ENCODE measurements at regions not wholly inside any gene's neighbourhood (a gene's known extent, or its start where the extent isn't known, plus 50 kb on each side); places are given as distances from the start of the nearest gene placed in this dataset.

DNA sequence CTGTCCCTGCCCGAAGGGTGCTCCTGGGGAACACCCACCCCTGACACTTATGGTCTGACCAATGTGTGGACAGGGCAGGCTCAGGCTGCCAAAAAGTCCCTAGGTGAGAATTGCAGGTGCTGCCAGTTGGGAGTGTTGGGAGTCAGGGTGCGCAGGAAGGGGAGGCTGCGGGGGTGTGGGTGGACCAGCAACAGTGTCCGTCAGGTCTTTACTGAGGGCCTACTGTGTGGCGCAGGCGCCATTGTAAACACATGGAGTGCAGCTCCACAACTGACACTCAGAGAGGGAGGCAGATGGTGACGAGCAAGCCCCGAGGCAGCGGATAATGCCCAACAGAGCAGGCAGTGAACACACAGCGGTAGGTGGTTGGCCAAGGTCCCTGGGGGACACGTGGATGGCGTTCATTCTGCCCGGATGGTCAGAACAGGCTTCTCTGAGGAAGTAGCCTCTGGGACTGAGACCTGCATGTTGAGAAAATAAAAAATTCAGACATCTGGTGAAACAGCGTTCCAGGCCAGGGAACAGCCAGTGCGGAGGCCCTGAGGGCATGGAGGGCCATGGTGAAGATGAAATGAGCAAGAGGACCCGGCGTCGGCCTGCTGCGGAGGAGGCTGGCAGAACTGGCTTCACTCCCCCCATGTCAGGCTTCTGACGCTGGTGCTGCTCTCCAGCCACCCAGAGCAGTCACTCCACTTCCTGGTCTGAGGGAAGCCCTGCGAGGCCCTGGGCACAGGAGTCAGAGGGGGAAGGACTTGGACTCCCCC lies 136.2 kb upstream of the ZBTB40 start:
- peak; percentile 14 for DNase-seq (ENCODE audit: low spot score)

DNA sequence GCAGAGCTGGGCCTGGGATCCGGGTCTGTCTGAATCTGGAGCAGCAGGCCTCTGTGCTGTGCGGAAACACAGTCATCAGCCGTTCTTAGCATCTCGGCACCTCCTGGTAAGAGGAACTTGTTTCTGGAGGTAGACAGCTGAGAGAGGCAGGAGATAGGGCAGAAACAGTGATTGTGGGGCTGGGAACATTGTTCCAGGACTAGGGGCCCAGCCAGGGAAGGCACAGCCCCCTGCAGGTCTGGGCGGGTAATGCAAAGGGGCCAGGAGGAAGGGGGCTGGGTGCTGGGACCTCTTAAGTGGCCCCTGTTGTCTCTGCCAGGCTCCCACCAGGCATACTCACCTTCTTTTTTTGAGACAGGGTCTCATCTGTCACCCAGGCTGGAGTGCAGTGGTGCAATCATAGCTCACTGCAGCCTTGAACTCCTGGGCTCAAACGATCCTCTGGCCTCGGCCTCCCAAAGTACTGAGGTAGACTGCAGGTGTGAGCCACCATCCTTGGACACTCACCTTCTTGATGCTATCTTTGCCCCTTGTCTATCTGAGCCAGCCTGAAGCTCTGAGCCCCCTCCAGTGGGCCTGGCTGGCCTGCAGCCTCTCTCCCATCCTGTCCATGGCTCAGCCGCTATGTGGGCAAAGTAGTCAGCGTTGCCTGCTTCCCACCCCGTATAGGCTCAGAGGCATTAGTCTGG lies 134.3 kb upstream of the ZBTB40 start:
- peak; percentile 12 for DNase-seq (ENCODE audit: low spot score)

GRCh38 chr1:22317920-22318243 lies 133.8 kb upstream of the ZBTB40 start:
- DNase-seq (ENCODE audit: low spot score): no peak

DNA sequence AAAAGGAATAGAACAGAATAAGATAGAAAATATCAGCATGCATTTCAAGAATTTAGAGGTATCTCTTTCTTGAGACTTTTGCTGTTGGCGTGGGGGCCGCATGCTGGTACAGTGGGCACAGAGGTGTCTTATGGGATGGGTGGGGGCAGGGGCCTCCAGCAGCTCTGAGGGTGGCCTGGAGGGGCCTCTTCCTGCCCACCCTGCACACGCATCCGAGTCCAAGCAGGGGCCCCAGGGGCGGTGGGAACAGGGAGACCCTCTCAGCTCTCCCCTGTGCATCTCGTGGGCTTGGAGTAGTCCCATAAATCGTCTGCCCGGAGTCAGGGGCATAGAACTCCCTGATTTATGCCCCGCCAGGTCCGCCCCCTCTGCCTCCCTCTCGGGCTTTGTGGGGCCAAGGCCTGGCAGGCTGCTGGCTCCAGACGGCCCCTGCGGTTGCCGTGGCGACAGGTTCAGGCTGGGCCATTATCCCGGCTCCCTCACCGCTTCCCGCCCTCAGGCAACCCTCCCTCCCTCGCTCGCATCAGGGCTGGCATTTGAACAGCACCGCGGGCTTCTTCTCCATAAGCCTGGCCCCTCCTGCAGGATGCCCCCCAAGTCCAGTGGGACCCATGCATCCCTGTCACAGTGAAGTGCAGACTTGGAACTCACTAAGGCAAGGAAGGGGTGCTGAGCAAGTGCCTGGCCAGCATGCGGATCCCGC lies 133.2 kb upstream of the ZBTB40 start:
- DNase-seq (ENCODE audit: low spot score): peak; percentile 68

- DNase-seq (ENCODE audit: low spot score): no peak
Measured at GRCh38 chr1:22319608-22320007, 132.0 kb upstream of the ZBTB40 start.

DNA sequence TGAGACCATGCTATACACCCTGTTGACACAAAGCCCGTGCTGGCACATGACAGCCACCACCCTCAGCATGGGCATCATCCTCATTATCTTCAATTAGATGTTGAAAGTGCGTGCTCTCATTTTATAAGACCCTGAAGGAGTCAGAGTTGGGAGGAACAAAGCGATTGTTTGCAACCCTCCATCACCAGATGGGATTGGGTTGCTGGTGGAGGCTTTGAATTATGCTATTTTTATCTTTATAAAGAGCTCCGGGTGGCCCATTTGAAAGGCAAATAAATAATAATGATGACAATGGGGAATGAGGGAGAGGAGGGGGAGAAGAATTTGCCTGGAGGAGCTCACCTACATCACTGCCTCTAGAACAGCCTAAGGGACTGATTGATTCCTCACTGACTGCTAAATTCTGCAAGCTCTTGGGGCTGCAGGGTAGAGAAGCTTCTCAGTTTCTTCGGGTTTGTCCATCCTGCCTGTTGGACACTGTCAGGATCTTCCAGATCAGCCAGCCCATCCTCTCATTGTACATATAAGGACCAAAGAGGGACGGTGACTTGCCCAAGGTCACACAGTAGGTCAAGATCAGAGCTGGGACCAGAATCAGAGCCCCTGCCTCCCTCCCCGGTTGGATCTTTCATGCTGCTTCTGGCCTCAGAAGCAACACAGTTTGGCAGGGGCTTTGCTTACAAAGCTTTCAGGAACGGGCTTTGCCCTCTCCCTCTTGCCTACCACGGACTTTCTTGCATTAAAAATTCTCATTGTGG lies 130.9 kb upstream of the ZBTB40 start:
- no peak for DNase-seq (ENCODE audit: low spot score)

DNA sequence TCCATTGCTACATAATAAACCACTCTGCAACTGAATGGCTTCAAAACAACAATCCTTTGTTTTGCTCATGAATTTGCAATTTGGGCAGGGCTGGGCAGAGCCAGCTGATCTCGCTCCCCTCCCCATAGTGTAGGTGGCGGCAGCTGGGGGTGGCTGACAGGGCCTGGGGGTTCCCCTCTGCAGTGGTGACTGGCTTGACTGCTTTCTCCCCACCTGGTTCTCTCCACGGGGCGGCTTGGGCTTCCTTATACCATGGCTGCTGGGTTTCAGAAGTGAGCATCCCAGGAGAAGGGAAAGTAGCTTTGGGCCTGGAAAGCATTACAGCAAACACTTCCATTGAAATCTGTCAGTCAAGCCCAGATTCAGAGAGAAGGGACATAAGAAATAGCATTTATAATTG lies 129.7 kb upstream of the ZBTB40 start:
- no peak for DNase-seq (ENCODE audit: low spot score)

- DNase-seq (ENCODE audit: low spot score): no peak
Measured at GRCh38 chr1:22323141-22323845, 128.4 kb upstream of the ZBTB40 start.

DNA sequence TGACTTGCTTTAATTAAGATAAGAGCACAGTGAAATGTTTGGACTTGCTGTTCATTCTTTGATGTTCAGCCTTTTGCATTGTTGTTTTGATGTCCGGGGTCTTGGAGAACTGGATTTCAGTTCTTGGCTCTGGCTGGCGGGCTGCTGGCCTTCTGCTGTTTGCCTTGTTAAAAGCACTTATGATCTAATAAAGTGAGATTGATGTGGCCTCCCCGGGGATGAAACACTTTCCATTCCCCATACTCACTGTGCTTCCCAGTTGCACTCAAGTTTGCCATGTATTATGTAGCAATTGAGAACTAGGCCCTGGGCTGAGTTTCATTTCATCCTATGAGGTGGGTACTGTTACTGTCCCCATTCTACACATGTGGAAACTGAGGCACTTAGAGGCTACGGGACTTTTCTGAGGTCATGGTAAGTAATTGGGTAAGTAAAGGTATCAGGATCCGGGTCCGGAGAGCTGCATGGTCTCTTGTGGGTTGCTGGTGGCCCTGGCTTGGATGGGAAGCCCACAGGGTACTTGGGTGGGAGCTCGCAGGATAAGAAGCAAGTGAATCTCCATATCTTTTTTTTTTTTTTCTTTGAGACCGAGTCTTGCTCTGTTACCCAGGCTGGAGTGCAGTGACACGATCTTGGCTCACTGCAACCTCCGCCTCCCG lies 127.7 kb upstream of the ZBTB40 start:
- DNase-seq (ENCODE audit: low spot score): no peak

GRCh38 chr1:22325531-22326371 lies 125.9 kb upstream of the ZBTB40 start:
- no peak for DNase-seq (ENCODE audit: low spot score)

DNA sequence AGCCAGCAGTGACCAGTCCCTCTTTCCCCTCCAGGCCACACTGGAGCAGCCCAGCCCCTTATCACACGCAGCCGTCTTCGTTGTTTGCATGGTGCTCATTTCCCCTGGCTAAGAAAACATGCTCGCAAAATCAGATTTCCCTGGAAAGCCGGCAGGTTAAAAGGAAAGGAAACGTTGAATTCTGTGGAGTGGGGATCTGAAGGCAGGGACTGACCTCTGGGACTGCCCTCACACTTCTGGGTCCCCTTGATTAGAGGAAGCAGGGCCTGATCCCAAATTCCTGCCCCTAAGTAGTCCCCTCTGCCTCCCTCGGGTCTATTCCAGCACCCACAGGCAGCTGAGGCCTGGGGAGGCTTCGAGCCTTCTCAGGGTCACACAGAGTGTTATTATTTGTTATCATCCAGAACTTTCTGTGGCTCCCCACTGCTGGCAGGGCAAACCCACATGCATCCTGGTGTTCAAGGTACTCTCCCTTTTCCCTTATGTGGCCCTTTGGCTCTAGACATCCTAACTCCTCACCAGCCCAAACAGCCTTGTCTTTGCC lies 125.2 kb upstream of the ZBTB40 start:
- no peak for DNase-seq (ENCODE audit: low spot score)

GRCh38 chr1:22326931-22327330 lies 124.7 kb upstream of the ZBTB40 start:
- DNase-seq (ENCODE audit: low spot score): no peak

DNA sequence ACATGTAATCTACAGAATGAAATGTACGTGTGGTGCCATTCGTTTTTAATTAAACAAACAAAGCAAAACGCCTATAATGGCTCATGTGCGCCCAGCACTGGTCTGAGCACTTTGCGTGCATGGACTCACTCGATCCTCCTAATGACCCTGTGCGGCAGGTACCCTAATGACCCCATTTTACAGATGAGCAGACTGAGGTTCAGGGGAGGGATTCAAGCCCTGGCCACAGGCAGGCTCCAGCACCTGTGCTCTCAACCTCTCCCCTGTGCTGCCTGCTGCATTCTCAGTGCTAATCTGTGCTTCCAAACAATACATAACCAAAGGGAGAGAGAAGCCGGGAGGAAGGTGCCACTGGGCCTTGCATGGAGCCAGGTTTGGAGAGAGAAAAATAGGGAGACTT lies 124.2 kb upstream of the ZBTB40 start:
- no peak for DNase-seq (ENCODE audit: low spot score)

- DNase-seq (ENCODE audit: low spot score): no peak
Measured at GRCh38 chr1:22328331-22329147, 123.1 kb upstream of the ZBTB40 start.

DNA sequence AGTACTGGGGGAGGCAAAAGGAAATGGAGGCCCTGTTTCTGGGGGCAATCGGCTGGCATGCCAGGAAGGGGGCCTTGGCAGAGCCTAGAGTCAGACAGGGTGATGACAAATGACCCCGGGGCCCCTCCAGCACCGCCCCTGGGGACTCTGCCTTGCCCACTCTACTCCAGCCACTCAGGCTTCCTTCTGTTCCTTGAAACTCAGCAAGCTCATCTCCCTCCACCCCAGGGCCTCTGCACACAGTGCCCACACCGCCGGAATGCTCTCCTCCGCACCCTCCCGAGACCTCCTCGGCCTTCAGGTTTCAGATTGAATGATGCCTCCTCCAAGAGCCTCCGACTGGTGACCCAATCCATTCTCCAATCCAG lies 122.5 kb upstream of the ZBTB40 start:
- no peak for DNase-seq (ENCODE audit: low spot score)

DNA sequence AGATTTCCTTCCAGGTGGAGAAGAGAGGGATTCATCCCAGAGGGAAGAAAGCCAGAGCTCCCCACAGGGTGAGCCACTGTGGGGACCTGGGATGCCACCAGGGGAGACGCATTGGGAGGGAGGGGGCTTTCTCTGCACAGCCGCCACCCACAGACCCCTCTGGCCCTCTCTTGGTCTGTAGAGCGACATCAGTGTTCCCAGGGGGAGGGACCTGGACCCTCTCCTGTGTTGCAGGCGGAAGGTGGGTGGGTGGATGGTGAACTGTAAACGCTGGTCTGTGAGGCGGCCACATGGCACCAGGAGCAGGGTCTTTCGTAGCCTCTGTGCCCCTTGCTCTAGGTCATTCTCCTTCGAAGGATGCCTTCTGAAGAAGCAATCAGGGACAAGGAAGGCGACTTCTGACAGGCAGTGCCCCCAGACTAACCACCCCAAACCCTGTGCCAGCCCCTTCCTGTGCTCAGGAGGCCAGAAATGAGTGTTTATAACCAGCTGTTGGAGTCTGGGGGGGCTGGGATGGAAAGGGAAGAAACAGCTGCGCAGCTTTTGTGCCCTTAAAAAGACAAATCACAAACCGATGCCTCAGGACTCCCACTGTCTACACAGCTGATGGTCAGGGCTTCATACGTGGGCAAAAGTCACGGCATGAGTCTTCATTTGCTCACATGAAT lies 121.4 kb upstream of the ZBTB40 start:
- no peak for DNase-seq (ENCODE audit: low spot score)

- no peak for DNase-seq (ENCODE audit: low spot score)
Measured at GRCh38 chr1:22330760-22331119, 120.9 kb upstream of the ZBTB40 start.

- DNase-seq (ENCODE audit: low spot score): no peak
Measured at GRCh38 chr1:22331618-22332423, 119.8 kb upstream of the ZBTB40 start.
